ENCODE measurements at regions not wholly inside any gene's neighbourhood (a gene's known extent, or its start where the extent isn't known, plus 50 kb on each side); places are given as distances from the start of the nearest gene placed in this dataset.

- FAIRE-seq (no peak), ATAC-seq (no peak), DNase-seq (ENCODE audit: low spot score) (no peak)
- 24% methylated on average over 5 of the region's 5 CpGs for WGBS (ENCODE audit: low lambda C conversion rate)
- BruUV-seq (replicated peaks) = no TSS peak
- no peaks in the 10 kb centered on the region for H3K79me2 ChIP-seq (ENCODE audit: insufficient read depth, low read length)
- intact Hi-C loops (cut with micrococcal nuclease; ENCODE audit: unreplicated experiment) = no loop called here
- no peak for TF ChIP-seq ZBTB42 (CRISPR knock-in tag; IDR thresholded peaks at IDR 0.05)
- TF ChIP-seq TRAFD1 (CRISPR knock-in tag; IDR thresholded peaks at IDR 0.05; ENCODE audit: borderline replicate concordance) = no peak
- no peak for TF ChIP-seq ZNF562 (CRISPR knock-in tag; IDR thresholded peaks at IDR 0.05; ENCODE audit: borderline replicate concordance)
- no peak for TF ChIP-seq ATF1 (CRISPR knock-in tag; IDR thresholded peaks at IDR 0.05)
- no peak for TF ChIP-seq ZNF773 (CRISPR knock-in tag; IDR thresholded peaks at IDR 0.05; ENCODE audit: borderline replicate concordance)
- no peak for TF ChIP-seq EP300 (IDR thresholded peaks at IDR 0.05; ENCODE audit: low read depth in 2 of 2, low read length in 2 of 2)
- no peak for TF ChIP-seq EP300 (CRISPR knock-in tag; IDR thresholded peaks at IDR 0.05; ENCODE audit: borderline replicate concordance)
- no peak for TF ChIP-seq ZNF17 (CRISPR knock-in tag; IDR thresholded peaks at IDR 0.05)
- H3K4me1 ChIP-seq (ENCODE audit: insufficient read depth, low read length) = no peaks in the 10 kb centered on the region
- no peak overlapping the region for H2AFZ ChIP-seq (ENCODE audit: low read length)
- ChIA-PET CTCF (ENCODE audit: low intra/inter-chr PET ratio, low total read pairs) (no interaction called here), POLR2A (no interaction called here)
- H3K36me3 ChIP-seq (replicated peaks in 1 of 2; ENCODE audit: control insufficient read depth in 1 of 2, insufficient read depth in 2 of 2, low read length in 2 of 2) = no peaks in the 10 kb centered on the region
- in situ Hi-C loops (cut with HindIII; ENCODE audit: extremely low pct_ligation_motif_present, low pct_unique_long_range_greater_than_20kb) = no loop called here
- H3K27ac ChIP-seq (ENCODE audit: extremely low read length, insufficient read depth, low read length) = no peak overlapping the region
- no peak overlapping the region for H3K9ac ChIP-seq (ENCODE audit: insufficient read depth, low read depth, low read length)
- no peaks in the 10 kb centered on the region for H3K9me3 ChIP-seq (ENCODE audit: low read length)
- no peaks in the 10 kb centered on the region for H3K27me3 ChIP-seq (ENCODE audit: control insufficient read depth in 1 of 2, insufficient read depth in 2 of 2, low read length in 2 of 2)
- no peaks in the 10 kb centered on the region for H4K20me1 ChIP-seq (ENCODE audit: insufficient read depth, low read length)
- H3K4me3 ChIP-seq (replicated peaks in 1 of 3; ENCODE audit: insufficient read depth in 1 of 3, low read depth in 2 of 3, low read length in 3 of 3) = no peak overlapping the region
- H3K4me2 ChIP-seq (ENCODE audit: low read depth, low read length) = no peak overlapping the region
Measured at GRCh38 chr16:65313936-65314626, 192.2 kb upstream of the CDH11 start.
